ENCODE measurements at regions not wholly inside any gene's neighbourhood (a gene's known extent, or its start where the extent isn't known, plus 50 kb on each side); places are given as distances from the start of the nearest gene placed in this dataset.

DNA sequence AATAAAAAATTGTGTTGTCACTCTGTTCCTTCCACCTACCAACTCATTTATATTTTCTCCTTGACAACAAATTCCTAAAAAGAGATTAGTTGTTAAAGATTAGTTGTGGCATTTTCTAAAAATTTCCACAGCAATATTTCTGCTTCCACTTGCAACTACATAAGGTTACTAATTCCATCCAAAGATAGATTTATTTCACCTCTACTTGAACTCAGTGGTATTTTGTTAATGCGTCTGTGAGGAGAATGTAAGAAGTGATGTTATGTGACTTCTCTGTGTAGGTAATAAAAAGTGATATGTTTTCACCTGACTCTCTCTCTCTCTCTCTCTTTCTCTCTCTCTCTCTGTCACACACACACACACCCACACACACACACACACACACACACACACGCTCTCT, 1104.8 kb downstream of the AMY1C start:
- H2BK5ac ChIP-seq (ENCODE audit: insufficient read length, low read length) = no peak overlapping the region
- no peak overlapping the region for H2BK20ac ChIP-seq (ENCODE audit: low read depth, low read length, poor library complexity, severe bottlenecking)
- no peak for TF ChIP-seq CTCF (conservative IDR thresholded peaks at IDR 0.05)
- H3K14ac ChIP-seq (ENCODE audit: insufficient read depth, low read length) = no peak overlapping the region
- Mint-ChIP-seq H3K4me1 (no peaks in the 10 kb centered on the region), H3K9me3 (peaks cover 6 to 9% of the 10 kb centered on the region in 2 experiments; a peak in 4 of 5 replicates), H3K27me3 (ENCODE audit: low read depth) (no peaks in the 10 kb centered on the region), H3K36me3 (ENCODE audit: insufficient read depth in 1 of 3, low read depth in 3 of 3) (peaks cover 0 to 4% (median 2%) of the 10 kb centered on the region in 3 experiments; a peak in 4 of 7 replicates), H3K4me3 (no peak overlapping the region), H3K27ac (no peak overlapping the region)
- WGBS (ENCODE audit: extremely low coverage, insufficient read length, low lambda C conversion rate) = no CpG with 5 or more reads among the region's 2 CpGs
- no peak overlapping the region for H3K27ac ChIP-seq (ENCODE audit: insufficient read length, low read depth, low read length)
- no peak for DNase-seq
- no peak overlapping the region for H3K18ac ChIP-seq (ENCODE audit: insufficient read length, low read depth, low read length)
- H3K4me1 ChIP-seq (ENCODE audit: insufficient read depth, low read length) = no peaks in the 10 kb centered on the region
- no peak overlapping the region for H3K56ac ChIP-seq (ENCODE audit: insufficient read length, low read depth, low read length)
- no peak overlapping the region for H3K4me2 ChIP-seq (ENCODE audit: insufficient read depth, insufficient read length, low read length)
- H2AFZ ChIP-seq (ENCODE audit: low read length) = no peak overlapping the region
- no peak overlapping the region for H4K5ac ChIP-seq (ENCODE audit: insufficient read length, low read depth, low read length)
- H2BK15ac ChIP-seq (ENCODE audit: low read depth, low read length) = no peak overlapping the region
- H3K23me2 ChIP-seq (ENCODE audit: insufficient read length, low read depth, low read length, poor library complexity, severe bottlenecking) = no peaks in the 10 kb centered on the region
- no peak overlapping the region for H2BK120ac ChIP-seq (ENCODE audit: low read depth, low read length, poor library complexity, severe bottlenecking)
- H3K23ac ChIP-seq (ENCODE audit: insufficient read length, low read depth, low read length) = no peak overlapping the region
- H2AK5ac ChIP-seq (ENCODE audit: insufficient read length, low read length) = no peak overlapping the region
- no peaks in the 10 kb centered on the region for H3K79me2 ChIP-seq (ENCODE audit: insufficient read depth, low read length)
- no peaks in the 10 kb centered on the region for H3K9me3 ChIP-seq (ENCODE audit: control insufficient read depth, low read depth, low read length)
- no peak overlapping the region for H3T11ph ChIP-seq (ENCODE audit: low read length)
- H3K27me3 ChIP-seq (ENCODE audit: insufficient read depth, low read length) = no peaks in the 10 kb centered on the region
- H4K91ac ChIP-seq (ENCODE audit: insufficient read length, low read depth, low read length) = no peak overlapping the region
- no peak overlapping the region for H3K9ac ChIP-seq (ENCODE audit: extremely low read depth, insufficient read length, low read length)
- no peak overlapping the region for H3K4ac ChIP-seq (ENCODE audit: low read depth, low read length)
- no peaks in the 10 kb centered on the region for H3K79me1 ChIP-seq (ENCODE audit: insufficient read depth, low read depth, low read length, poor library complexity, severe bottlenecking)
- no peak overlapping the region for H4K8ac ChIP-seq (replicated peaks; ENCODE audit: insufficient read length, low read depth, low read length)
- H2BK12ac ChIP-seq (ENCODE audit: insufficient read length, low read depth, low read length) = no peak overlapping the region
- no peaks in the 10 kb centered on the region for H4K20me1 ChIP-seq (ENCODE audit: control insufficient read depth, insufficient read depth, insufficient read length)

All from H9 (cell line).